ENCODE measurements at regions not wholly inside any gene's neighbourhood (a gene's known extent, or its start where the extent isn't known, plus 50 kb on each side); places are given as distances from the start of the nearest gene placed in this dataset.

DNA sequence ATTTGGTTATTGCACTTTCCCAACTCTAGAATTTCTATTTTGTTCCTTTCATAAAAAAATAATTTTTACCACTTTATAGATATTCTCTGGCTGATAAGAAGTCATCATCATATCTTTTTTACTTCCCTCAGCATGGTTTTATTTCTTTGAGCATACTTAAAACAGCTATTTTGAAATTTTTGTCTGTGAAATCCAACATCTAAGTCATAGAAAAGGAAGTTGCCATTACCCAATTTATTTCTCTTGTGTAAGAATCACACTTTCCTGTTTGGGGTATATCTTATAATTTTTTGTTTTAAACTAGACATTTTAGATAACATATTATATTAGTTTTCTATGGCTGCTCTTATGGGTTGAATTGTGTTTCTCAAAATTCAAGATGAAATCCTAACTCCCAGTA, 400.2 kb upstream of the OR4E1 start:
- TF ChIP-seq CTBP1 (IDR thresholded peaks at IDR 0.05; ENCODE audit: borderline replicate concordance): no peak
- no peak for TF ChIP-seq BHLHE40 (IDR thresholded peaks at IDR 0.05; ENCODE audit: borderline replicate concordance)
- no peak for TF ChIP-seq FOXM1 (IDR thresholded peaks at IDR 0.05; ENCODE audit: borderline replicate concordance)
- no peak for TF ChIP-seq LEF1 (IDR thresholded peaks at IDR 0.05; ENCODE audit: borderline replicate concordance)
- no peak for TF ChIP-seq ZNF384 (IDR thresholded peaks at IDR 0.05)
- no peak for TF ChIP-seq FOXA1 (IDR thresholded peaks at IDR 0.05)
- no peak for TF ChIP-seq SP1 (IDR thresholded peaks at IDR 0.05)
- TF ChIP-seq TARDBP (IDR thresholded peaks at IDR 0.05): no peak
- no peak for TF ChIP-seq FOXK2 (IDR thresholded peaks at IDR 0.05)

Measured in HEK293T (cell line).